A673 (cell line): ENCODE measurements at regions not wholly inside any gene's neighbourhood (a gene's known extent, or its start where the extent isn't known, plus 50 kb on each side); places are given as distances from the start of the nearest gene placed in this dataset.

Source experiments
- BruUV-seq: library from RNA; stranded (reverse); fragments of 400-500 nt; replicated peaks from 2 replicates; lab custom pipeline; 2021; lab: Mats Ljungman, UMichigan
- CTCF ChIA-PET: fragments of 300-600 bp; sonication (Branson Sonifier 250); formaldehyde crosslinking; loops from one replicate; lab custom pipeline; 2022; ENCODE audit warnings: antibody characterized with exemption; lab: Charles Lee
- POLR2A ChIA-PET: fragments of 300-600 bp; sonication (Branson Sonifier 250); formaldehyde crosslinking; loops from one replicate; lab custom pipeline; 2022; ENCODE audit warnings: antibody characterized with exemption; ENCODE audit not compliant: low non-redundant PET; lab: Charles Lee
- DNase-seq: peaks from one replicate; pipeline ENCODE4 v3.0.0-alpha.2; 2015; ENCODE audit warnings: low spot score
- H3K27ac ChIP-seq: fragments of 200-600 bp; sonication (generic); 2 replicates; pipeline ENCODE4 v1.5.1; 2016; ENCODE audit warnings: mixed run types, low read depth, mild to moderate bottlenecking, mixed read lengths, antibody characterized with exemption, low read length; ENCODE audit not compliant: poor library complexity, severe bottlenecking
- H3K27me3 ChIP-seq: fragments of 200-600 bp; sonication (generic); replicated peaks from 2 replicates; pipeline ENCODE4 v1.6.1; 2017; ENCODE audit warnings: mixed run types, low read depth, mild to moderate bottlenecking, mixed read lengths, antibody characterized with exemption, low read length; ENCODE audit not compliant: insufficient read depth, poor library complexity
- H3K36me3 ChIP-seq: fragments of 200-600 bp; sonication (generic); 2 replicates; pipeline ENCODE4 v1.6.1; 2016; ENCODE audit warnings: mixed run types, mild to moderate bottlenecking, mixed read lengths, antibody characterized with exemption, low read length; ENCODE audit not compliant: insufficient read depth, poor library complexity, severe bottlenecking
- H3K4me1 ChIP-seq: fragments of 200-600 bp; sonication (generic); 2 replicates; pipeline ENCODE4 v1.6.1; 2017; ENCODE audit warnings: mixed run types, mild to moderate bottlenecking, mixed read lengths, antibody characterized with exemption, low read length; ENCODE audit not compliant: insufficient read depth, poor library complexity, severe bottlenecking
- H3K4me3 ChIP-seq: fragments of 200-600 bp; sonication (generic); 2 replicates; pipeline ENCODE4 v1.5.1; 2016; ENCODE audit warnings: low read depth, mixed run types, mild to moderate bottlenecking, mixed read lengths, low read length; ENCODE audit not compliant: poor library complexity, severe bottlenecking
- H3K9me3 ChIP-seq: fragments of 200-600 bp; sonication (generic); 2 replicates; pipeline ENCODE4 v1.6.1; 2016; ENCODE audit warnings: mixed run types, low read depth, mild to moderate bottlenecking, mixed read lengths, antibody characterized with exemption, low read length; ENCODE audit not compliant: poor library complexity, severe bottlenecking
- EZH2 ChIP-seq: fragments of 200-600 bp; sonication (generic); IDR thresholded peaks from 2 replicates; pipeline ENCODE4 v1.6.1; 2017; ENCODE audit warnings: borderline replicate concordance, low read depth, mild to moderate bottlenecking, mixed read lengths, antibody characterized with exemption, low read length; ENCODE audit not compliant: poor library complexity, severe bottlenecking
- intact Hi-C: fragments of 100-400 bp; cut with micrococcal nuclease; formaldehyde crosslinking; loops from one replicate; pipeline ENCODE4 v1.10.0; 2022; ENCODE audit not compliant: unreplicated experiment
- TF ChIP-seq, protein P1 (sequence below): fragments of 300-800, 200-600 bp; sonication (generic); conservative IDR thresholded peaks from 2 replicates; pipeline ENCODE4 v1.5.1; 2017; ENCODE audit warnings: low read depth, mild to moderate bottlenecking, antibody characterized with exemption, low read length, moderate library complexity, mixed read lengths

DNA sequence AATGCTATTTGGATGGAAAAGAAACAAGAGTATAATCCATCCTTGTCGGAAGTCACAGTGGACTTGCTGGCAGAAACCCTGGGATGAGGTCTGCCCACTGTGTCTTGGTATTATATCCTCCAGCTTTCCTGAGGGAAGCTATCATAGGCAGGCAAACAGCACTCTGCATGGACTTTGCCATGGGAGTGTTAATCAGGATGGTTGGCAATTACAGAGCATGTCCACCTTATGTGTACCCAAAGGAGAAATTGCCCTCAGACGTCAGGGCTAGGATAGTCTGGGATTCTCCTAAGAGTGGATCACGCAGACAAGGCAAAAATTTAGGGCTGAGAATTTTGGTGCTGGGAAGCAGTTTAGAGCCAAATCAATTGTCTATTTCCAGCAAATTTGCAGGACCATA lies 184.9 kb upstream of the ESRRG start:
- no peaks in the 10 kb centered on the region for H3K9me3 ChIP-seq
- DNase-seq = no peak
- H3K27ac ChIP-seq = no peak overlapping the region
- BruUV-seq = no TSS peak
- ChIA-PET POLR2A (no interaction called here), CTCF (no interaction called here)
- H3K4me1 ChIP-seq = no peaks in the 10 kb centered on the region
- H3K36me3 ChIP-seq = no peaks in the 10 kb centered on the region
- no peak overlapping the region for H3K4me3 ChIP-seq
- no peak for TF ChIP-seq EZH2
- TF ChIP-seq, protein P1, sequence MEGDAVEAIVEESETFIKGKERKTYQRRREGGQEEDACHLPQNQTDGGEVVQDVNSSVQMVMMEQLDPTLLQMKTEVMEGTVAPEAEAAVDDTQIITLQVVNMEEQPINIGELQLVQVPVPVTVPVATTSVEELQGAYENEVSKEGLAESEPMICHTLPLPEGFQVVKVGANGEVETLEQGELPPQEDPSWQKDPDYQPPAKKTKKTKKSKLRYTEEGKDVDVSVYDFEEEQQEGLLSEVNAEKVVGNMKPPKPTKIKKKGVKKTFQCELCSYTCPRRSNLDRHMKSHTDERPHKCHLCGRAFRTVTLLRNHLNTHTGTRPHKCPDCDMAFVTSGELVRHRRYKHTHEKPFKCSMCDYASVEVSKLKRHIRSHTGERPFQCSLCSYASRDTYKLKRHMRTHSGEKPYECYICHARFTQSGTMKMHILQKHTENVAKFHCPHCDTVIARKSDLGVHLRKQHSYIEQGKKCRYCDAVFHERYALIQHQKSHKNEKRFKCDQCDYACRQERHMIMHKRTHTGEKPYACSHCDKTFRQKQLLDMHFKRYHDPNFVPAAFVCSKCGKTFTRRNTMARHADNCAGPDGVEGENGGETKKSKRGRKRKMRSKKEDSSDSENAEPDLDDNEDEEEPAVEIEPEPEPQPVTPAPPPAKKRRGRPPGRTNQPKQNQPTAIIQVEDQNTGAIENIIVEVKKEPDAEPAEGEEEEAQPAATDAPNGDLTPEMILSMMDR = no peak
- intact Hi-C loops = no loop called here
- H3K27me3 ChIP-seq = no peaks in the 10 kb centered on the region

DNA sequence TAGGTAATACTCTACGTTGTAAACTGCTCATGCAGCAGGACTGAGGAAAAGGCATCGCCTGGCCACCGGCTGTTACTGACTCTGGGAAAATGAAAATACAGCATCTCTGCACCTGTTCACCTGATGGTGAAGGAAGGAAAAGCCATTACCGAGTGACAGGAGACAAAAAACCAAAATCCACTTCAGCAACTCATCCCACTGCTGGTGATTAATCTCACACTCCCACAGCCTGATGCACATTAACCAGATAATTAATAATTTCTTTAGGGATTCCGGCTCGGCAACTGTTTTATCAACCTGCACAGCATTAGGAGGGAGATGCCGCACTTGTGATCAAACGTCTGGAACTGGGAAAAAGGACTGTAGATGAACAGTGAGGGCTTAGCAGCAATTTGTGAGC lies 183.9 kb upstream of the ESRRG start:
- no peak overlapping the region for H3K4me3 ChIP-seq
- H3K4me1 ChIP-seq = no peaks in the 10 kb centered on the region
- intact Hi-C loops = no loop called here
- H3K9me3 ChIP-seq = no peaks in the 10 kb centered on the region
- ChIA-PET CTCF (no interaction called here), POLR2A (no interaction called here)
- no peaks in the 10 kb centered on the region for H3K36me3 ChIP-seq
- no TSS peak for BruUV-seq
- no peak for DNase-seq
- TF ChIP-seq, protein P1 = no peak
- TF ChIP-seq EZH2 = no peak
- H3K27me3 ChIP-seq = no peaks in the 10 kb centered on the region
- H3K27ac ChIP-seq = no peak overlapping the region

DNA sequence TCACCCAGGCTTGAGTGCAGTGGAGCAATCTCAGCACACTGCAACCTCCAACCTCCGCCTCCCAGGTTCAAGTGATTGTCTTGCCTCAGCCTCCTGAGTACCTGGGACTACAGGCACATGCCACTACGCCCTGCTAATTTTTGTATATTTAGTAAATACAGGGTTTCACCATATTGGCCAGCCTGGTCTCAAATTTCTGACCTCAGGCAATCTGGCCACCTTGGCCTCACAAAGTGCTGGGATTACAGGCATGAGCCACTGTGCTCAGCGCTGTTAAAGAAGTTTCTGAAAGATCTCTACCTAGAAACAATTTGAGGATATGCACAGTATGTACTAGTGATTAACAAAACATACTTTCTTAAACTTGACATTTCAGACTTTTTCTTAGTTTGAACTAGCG lies 182.6 kb upstream of the ESRRG start:
- no peak for DNase-seq
- ChIA-PET POLR2A (no interaction called here), CTCF (no interaction called here)
- Histone ChIP-seq H3K27ac (no peak overlapping the region), H3K27me3 (no peaks in the 10 kb centered on the region), H3K4me1 (no peaks in the 10 kb centered on the region), H3K36me3 (no peaks in the 10 kb centered on the region), H3K4me3 (no peak overlapping the region), H3K9me3 (no peaks in the 10 kb centered on the region)
- intact Hi-C loops = no loop called here
- BruUV-seq = no TSS peak
- no peak for TF ChIP-seq EZH2
- TF ChIP-seq, protein P1 = no peak

DNA sequence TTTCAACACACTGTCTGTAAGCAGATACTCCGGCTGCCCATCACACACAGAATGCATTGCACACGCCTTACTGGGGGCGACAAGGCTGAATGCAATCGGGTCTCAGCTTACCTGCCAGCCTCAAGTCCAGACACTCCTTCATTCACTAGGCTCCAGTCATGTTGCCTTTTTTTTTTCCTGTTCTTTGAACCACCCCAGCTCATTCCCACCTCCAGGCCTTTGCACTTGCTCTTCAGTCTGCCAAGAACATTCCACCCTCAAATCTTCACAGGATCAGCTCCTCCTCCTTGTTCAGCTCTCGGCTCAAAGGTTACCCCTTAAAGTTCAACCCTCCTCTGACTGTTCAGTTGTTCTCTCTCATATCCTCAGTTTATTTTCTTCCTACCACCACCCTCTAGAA lies 181.9 kb upstream of the ESRRG start:
- DNase-seq = no peak
- H3K27me3 ChIP-seq = no peaks in the 10 kb centered on the region
- no TSS peak for BruUV-seq
- ChIA-PET CTCF (no interaction called here), POLR2A (no interaction called here)
- TF ChIP-seq, protein P1 = no peak
- TF ChIP-seq EZH2 = no peak
- H3K4me1 ChIP-seq = no peaks in the 10 kb centered on the region
- no peak overlapping the region for H3K27ac ChIP-seq
- no peaks in the 10 kb centered on the region for H3K9me3 ChIP-seq
- H3K4me3 ChIP-seq = no peak overlapping the region
- H3K36me3 ChIP-seq = no peaks in the 10 kb centered on the region
- intact Hi-C loops = no loop called here
